NCI-H128 (cell line): ENCODE measurements at regions not wholly inside any gene's neighbourhood (a gene's known extent, or its start where the extent isn't known, plus 50 kb on each side); places are given as distances from the start of the nearest gene placed in this dataset.

ENCODE experiments used
- DNase-seq: peaks from one replicate; lab custom pipeline; 2025; ENCODE audit not compliant: unreplicated experiment; lab: John Stamatoyannopoulos, UW

DNA sequence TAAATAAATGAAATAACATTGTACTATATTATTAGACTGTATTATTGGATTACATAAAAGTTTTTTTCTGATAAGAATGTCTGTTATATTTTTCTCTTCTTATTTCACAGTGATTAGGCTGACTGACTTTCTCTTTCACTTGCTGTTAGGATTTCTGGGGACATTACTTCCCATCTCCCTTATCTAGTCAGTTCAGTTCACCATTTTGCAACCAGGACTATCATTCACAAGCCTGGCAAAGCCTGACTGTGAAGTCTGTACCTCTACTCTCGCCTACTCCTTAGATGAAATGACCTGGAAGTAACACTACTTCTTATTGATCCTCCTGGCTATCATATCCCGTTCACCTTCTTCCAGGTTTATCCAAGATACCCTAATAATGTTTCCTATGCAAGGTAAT, 676.6 kb downstream of the USP25 start:
- DNase-seq: no peak

DNA sequence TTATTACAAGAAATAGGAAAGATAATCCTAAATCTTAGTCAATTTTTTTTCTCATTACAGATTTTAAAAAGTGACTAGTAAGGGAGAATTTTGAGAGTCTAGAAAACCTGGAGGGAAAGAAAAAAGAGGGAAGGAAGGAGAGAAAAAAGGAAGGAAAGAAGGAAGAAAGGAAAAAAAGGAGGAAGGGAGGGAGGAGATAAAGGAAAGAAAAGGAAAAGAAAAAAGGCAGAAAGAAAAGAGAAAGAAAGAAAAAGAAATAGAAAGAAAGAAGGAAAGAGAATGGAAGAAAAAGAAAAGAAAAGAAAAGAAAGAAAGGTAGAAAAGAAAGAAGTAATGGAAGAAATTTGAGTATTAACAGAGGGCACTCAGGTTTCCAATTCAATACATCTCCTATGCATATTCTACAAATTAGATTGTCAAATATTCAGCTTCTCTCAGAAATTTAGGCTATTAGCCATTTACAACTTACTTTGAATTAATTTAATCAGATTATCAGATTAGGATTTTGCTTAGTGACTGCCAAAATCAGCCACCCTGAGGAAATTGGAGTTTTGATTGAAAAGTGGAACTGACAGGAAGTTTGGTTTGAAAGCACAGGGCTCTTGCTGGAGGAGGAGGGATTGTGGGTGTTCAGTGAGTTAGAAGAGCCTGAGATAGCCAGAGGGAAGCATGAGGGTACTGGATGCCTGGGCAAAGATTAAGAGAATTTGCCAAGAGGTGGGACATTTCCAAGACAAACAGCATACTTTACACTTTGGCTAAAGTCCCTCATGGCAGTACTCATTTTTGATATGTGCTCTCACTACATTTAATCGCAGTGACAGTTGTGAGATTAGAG, 677.8 kb downstream of the USP25 start:
- no peak for DNase-seq

DNA sequence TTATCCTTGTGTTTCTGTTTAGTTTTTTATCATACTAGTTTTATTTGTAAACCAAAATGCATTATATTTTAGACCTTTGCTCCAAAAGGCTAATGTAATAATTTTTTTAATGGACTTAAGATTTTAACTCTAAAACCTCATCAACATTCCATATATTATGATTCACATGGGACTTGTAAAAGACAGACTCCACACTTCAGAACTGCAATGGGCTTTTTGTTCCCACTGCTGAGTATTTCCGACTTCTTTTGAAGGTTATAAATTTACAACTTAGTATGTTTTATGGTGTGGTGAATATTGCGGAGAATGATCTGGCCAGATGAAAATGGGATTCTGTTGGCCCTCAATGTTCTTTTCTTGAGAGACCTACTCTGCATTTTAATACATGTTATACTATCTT, 678.5 kb downstream of the USP25 start:
- DNase-seq: no peak

DNA sequence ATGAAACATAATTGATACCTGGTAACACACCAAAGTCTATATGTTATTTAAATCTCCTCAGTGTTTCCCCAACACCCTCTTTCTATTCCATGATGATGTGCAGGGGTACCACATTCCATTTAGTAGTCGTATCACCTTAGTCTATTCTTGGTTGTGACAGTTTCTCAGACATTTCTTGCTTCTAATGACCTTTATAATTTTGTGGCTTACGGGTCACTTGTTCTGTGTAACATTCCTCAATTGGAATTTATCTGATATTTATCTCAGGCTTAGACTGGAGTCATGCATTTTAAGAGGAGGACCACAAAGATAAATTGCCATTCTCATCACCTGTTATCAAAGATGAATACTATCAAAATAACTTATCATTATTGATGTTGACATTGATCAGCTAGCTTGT, 679.6 kb downstream of the USP25 start:
- no peak for DNase-seq

DNA sequence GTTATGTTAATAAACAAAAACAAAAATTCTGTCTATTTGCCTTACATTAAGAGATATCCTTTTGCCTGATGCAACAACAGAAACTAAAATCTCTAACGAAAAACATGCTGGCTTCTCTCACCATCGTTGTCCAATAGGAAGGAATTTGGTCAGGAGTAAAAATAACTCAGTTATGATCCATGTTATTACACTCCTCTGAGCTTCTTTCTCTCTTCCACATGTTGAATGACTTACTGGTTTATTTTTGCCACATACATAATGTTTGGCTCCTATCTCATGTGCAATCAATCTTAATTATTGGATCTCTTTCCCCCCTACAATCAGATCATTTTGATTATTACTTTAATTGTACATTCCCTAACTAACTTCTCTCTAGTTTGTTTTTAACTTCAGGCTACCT, 688.4 kb downstream of the USP25 start:
- DNase-seq: no peak

DNA sequence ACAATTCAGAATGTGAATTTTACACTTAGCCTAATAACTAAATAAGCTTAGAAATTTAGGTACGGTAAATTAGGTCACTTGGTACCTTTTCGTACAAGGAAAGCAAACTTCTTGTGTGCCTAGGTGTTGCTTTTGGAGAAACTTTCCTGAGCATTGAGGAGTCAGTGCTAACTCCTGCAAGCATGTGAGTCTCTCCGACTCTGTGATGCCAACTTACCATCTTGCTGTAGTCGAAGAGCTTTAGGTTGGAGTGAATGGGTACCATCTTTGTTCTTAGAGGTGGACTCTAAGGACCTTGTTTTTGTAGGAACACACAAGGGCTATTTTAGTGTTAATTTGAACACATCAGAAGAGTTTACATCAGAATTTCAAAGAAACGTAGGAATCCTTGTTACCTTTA, 688.9 kb downstream of the USP25 start:
- no peak for DNase-seq

DNA sequence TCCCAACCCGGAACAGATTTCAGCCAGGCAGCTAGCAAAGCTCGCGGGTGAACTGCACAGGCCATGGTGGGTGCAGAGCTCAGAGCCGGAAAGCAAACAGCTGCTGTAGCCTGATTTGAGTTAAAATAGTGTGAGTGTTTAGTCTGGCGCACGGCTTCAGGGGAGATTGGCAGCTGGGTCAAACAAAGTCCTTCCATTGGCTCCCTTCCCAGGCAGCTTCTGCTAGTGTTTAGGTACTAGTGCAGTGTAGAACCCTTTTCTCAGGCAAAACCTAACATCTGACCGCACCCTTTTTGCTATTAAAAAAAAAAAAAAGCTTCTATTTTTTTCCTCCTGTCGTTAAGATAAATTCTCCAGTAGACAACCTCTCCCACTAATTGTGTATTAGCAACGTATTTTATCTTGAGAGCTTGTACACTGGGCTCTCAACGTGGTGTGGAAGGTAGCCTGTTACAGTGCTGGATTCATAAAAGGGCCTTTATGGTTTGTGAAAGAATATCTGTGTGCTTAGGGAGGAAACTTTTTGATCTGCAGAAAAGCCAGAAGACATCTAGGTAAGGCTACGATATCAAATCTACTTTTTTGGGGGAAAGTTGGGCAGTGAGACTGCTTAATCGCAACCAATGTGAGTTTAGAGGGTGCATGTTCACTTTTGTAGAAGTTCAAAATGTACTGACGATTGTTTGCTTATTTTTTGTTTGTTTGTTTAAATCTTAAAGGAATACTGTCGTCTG, 689.6 kb downstream of the USP25 start:
- peak; percentile 73 for DNase-seq

DNA sequence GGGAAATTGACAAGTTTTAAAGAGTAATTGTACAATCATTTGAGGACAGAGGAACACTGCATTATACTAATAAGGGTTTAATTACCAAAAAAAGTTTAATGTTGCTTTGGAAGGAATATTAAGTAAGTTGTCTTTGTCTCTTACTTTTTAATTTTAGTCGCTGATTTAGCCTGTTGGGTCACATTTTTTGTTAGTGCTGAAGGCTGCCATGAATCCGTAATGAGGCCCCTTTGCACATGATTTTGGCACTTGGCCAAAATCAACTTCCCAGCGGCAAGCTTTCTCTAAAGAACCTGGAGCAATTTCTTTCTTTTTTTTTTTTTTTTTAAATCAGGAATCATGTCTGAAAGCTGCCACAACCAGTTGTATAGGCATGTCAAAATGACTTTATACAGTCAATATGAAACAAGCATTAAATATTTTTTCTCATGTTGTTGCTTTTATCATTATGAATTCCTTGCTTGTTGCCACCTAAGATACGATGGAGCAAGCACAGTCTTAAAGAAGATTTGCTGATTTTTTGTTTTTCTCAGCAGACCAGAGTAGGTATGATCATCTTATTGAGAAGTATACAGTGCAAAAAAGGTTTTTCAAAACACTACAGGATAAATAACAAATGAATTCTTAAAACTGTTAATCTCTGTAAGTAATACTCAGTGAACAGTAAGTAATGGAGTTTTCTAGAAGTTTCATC, 690.4 kb downstream of the USP25 start:
- no peak for DNase-seq

DNA sequence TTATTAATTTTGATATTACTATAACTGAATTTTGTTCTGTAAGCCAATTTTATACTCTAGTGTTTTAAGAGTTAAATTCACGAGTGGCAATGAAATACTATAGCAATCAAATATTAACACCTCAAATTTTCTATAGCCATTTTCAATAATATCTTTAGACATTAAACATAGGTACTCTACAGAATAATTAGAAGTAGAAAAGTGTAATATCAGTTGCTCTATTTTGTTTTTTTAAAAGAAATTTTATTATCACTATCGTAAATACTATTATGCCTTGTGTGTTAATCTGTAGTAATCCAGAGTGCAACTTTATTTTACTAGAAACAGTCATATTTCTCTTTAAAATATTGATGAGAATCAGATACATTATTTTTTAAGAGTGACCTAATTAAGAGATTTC, 691.2 kb downstream of the USP25 start:
- no peak for DNase-seq

DNA sequence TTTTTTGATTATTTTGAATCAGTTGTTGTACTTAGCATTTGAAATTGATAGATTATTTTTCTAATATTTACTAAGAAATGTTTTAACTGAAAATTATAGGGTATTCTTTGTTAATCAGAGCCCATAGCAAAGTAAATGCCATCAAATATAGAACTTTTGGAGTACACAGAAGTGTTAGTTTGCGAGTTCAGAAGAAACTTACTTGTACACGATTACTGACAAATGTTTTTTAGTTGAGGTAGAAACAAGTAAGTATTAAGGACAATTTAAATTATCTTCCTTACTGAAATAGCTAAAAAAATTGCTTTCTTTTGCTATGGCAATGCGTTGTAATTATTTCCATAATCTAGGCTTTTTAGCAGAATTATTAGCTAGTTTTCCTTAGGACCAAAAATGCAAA, 692.2 kb downstream of the USP25 start:
- no peak for DNase-seq

DNA sequence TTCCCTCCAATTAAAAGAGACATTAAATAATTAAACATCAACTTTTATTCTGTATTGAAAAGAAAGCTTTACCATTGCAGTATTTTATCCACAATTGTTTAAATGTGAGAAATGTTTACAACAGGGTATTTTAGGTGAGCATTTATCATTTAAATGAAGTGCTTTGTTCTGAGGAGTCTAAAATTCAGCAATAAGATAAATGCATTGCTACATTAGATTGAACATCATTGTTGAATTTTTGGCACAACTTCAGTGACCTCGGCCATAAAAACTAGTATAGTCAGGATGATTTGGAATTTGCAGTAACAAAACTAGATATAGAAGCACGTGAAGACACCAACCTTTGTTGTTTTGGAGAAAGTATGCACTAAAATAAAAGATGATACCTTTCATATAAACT, 692.9 kb downstream of the USP25 start:
- no peak for DNase-seq

DNA sequence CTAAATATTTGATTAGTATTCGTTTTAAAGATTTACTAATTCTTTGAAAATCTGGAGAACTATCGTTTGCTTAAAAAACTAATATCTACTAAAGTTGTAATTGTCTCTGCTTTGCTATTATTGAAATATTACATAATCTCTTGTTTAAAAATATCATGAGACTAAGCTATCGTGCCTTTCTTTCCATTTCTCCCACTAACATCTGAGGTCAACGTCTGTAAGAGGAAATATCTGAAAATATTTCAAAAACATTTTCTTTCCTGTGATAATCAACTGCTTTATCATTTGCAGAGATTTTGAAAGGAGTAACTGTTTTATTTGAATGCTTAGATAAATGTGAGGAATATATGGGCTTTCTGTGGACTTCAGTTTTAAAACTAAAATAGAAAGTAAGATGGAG, 694.1 kb downstream of the USP25 start:
- no peak for DNase-seq

DNA sequence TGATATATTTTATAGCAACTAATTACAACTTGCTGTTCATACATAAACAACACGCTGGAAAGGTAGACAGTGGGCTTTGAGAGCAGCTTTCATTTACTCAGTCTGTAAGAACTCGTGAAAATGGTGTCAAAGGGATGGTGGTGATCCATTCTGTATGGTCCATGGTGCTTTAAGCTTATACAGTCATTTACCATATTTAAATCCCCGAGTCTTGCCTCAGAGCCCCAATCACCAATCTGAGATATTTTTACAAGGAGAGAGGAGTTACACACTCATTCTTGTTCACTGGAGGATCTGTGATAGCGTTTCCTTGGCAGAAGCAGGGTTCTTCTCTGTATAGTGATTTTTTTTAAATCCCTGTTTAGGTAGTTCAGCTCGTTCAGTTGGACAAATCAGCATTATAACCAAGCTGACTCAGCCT, 694.6 kb downstream of the USP25 start:
- DNase-seq: no peak

DNA sequence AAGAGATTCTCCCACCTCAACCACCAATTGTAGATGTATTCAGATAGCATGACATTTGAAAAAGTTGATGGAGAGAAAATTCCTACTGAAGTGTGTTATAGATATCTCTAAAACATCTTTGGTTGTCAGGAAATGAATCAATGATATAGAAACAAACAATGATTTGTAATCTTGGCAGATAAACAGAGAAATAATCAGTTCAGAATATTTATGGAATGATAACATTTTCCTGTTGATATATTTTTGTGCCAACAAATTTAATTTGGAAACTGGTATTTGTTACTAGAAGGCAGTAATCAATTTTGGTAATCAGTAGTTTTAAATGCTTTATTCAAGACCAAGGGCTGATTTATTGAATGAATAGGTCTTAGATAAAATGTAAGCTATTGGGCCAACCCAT, 695.6 kb downstream of the USP25 start:
- no peak for DNase-seq

DNA sequence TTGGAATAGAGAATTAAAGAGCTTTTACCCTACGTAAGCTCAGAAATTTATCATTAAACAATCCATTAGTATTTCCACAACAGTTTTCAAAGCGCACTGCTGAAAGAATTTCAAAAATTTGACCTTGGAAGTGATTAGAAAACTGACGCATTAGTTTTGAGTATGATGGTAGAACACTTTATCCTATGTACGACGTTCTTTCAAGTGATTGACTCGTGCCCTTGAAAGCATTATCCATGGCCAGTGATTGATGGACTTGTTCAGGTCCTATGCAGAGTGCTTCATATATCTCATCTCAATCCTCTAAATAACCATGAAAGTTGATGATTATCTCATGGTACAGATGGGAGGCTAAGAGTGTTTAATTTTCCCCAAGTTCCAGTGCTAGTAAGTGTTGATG, 697.2 kb downstream of the USP25 start:
- DNase-seq: no peak

DNA sequence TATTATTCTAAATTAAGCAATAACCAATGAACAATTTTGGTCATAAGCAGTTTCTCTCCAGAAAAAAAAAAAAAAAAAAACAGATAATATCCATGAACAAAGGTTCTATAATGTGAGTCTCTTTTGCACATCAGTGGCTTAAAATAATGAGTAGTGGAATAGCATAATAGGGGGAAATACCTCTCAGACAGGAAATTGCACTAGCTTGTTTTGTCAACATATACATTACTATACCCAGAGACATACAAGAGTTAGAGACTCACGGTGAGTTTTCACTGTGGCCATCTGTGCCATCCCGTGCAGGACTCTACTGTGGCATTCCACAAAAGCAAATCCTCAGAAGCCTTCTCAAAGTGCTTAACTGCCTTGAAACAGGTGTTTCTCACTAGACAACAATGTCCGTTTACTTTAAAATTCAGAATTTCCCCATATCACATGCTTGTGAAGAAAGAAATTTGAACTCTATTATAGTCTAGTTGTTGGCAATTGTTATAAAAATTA, 697.9 kb downstream of the USP25 start:
- DNase-seq: no peak

DNA sequence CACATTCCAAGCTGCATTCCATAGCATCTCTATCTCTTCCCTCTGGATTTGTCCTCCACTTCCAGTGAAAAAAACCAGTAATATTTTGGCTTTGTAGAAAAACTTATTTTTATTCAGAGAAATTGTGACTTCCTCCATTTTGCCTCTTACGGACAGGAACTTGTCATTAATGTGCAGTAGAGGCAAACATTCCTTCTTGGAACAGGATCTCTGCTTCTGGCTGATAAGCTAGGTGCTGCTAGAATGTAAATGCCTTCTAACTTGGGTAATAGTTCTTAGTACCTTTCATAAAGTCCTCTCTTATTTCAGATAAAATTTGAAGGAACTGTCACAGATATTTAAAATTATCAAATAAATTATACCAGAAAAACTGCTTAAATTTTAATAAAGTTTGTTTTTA, 707.8 kb downstream of the USP25 start:
- DNase-seq: no peak

DNA sequence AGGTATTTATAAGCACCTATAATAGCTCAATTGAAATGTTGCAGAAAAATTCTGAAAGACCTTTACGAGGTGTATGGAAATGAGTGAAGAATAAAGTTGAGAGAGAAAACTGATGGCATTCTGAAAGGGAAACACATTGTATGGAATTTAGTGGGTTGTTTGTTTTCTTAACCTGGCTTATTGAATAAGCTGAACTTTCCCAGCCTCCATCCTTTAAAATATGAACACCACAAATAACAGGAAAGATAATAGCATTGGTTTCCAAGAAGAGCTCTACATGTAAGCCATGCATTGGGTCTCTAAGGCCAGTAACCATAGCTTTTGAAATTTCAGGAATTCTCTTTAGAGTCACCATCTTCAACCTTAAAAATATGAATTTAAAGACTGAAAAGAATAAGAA, 709.0 kb downstream of the USP25 start:
- no peak for DNase-seq

DNA sequence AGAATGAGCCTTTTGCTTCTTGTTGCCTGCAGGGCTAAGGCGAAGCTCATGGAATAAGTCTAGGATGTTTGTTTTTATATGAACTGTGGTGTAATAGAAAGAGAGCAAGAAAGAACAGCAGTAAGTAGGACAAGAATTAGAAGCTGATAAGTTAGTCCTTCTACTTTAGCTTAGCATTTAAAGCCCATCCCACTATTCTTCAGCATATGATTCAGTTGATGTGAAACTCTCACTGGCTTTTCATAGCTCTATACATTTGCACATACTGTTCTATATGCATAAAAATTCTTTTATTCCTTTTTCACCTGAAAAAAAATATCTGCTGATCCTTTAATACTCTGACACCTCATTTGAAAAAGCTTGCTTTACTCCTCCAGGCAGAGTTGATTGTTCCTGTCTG, 712.0 kb downstream of the USP25 start:
- DNase-seq: no peak

DNA sequence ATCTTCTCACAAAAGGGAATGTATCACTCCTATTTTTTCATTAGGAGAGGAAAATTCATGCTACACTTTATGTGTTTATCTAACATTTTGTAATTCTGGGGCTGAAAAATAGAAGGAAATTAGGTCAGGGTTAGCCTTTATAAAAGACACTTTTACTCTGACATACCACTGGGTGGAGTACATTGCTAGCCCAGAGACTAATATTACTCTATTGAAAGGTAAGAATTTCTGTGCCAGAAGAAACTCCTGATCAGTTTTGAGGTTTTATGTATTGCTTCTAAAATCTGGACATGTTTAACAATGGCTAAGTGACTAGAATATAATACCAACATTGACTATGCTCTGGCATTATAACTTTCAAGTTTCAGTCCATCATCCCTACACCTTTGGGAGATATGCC, 724.6 kb downstream of the USP25 start:
- no peak for DNase-seq

DNA sequence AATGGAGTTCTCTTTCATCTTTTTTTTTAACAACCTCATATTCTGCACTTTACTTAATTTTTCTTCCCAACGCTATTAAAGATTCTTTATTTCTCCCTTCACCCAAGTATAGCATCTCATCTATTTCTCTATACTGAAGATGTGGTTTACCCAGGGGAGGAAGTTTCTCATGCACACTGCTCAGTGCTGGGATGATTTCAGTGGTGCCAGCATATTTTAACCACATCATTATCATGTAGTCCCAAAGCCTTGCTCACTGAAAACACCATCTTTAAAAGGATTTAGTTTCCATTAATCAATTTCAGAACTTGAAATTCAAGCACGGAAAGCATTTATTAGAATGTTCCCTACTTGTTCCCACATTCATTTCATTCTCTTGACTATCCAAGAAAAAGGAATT, 725.7 kb downstream of the USP25 start:
- DNase-seq: no peak

DNA sequence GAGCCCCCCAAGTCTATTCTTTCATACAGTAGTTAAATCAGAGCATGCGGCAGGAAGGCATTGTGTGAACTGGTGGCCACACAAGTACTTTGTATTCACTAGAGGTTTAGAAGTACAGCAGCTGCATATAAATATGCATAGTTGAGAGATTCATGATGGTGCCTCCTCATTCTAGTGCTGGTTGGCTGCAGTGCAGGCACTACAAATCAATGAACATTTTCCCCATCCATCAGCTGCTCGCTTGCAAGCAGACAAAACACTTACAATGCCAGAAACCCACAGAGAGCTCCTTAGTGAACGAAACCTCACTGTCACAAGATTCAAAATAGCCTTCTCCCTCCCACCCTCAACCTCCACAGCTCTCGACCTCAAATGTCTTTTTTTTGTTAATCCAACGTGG, 726.2 kb downstream of the USP25 start:
- peak; percentile 22 for DNase-seq
